GM19467 (cell line): ENCODE measurements at regions not wholly inside any gene's neighbourhood (a gene's known extent, or its start where the extent isn't known, plus 50 kb on each side); places are given as distances from the start of the nearest gene placed in this dataset.

Experiments
- ATAC-seq: cut with Tn5 transposase; IDR thresholded peaks from one replicate; pipeline ENCODE4 v1.9.1; 2021; ENCODE audit warnings: mild to moderate bottlenecking, moderate library complexity; ENCODE audit not compliant: unreplicated experiment

DNA sequence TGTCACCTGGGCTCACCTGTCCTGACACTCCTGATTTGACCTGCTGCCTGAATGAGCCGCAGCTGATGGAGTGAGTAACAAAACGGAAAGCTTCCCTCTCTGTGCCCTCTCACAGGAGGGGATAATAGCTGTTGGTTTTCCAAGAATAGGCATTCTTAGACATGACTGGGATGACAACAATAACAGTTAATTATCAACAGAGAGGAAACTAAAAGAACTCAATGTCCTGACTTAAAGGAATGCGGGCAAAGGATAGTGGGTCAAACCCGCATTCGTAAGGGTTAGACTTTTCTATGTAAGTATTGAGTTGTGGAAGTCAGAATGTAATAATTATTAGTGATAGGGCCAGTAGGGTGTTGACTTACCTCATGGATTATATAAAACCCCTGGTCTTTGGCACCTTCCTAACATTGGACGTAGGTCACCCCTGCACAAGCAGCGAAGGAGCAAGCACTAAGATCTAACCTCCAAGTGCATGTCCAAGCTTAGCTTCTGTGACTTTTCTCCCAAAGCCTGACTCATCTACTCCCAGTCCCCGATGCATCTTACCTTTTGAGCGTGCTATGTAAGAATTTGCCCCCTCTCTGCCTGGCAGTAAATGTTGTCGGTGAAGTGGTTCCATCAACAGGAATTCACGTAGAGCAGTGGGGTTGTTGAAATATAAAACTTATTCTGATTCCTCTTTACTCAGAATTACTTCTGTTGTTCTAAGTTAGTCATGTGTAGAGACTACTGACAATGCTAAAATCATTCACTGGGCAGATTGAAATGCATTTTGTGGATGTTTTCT, 442.3 kb downstream of the FGF9 start:
- no peak for ATAC-seq

DNA sequence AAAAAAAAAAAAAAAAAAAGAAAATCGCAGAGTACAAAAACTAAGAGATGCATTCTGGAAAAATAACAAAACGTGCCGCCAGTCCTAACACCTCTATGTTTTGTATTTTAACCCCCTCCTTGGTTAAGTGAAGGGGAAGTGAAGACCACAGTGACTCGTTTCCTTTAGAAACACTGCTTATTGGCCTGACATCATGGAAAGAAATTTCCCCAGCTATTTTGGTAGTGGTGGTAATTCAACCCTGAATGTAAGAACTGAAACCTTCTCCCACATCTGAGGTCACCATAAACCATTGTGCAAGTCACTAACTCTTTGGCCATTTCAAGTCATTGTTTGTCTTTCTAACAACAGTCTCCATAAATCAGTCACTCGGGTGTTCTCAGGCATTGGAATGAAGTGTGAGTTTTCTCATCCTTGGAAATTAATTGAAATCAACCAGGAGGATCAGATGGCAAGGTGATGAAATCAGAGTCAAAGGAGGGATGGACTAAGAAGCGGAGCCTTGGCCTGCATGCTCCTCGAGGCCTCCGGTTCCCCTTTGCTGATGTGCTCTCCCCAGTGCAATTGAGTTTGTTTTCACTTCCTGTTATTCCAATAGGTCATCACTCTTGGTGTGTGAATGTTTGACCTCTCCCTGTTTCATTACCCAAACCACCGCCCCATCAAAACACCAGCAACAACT, 443.9 kb downstream of the FGF9 start:
- peak; percentile 86 for ATAC-seq

GRCh38 chr13:22118158-22118557, 447.3 kb downstream of the FGF9 start:
- ATAC-seq = no peak

DNA sequence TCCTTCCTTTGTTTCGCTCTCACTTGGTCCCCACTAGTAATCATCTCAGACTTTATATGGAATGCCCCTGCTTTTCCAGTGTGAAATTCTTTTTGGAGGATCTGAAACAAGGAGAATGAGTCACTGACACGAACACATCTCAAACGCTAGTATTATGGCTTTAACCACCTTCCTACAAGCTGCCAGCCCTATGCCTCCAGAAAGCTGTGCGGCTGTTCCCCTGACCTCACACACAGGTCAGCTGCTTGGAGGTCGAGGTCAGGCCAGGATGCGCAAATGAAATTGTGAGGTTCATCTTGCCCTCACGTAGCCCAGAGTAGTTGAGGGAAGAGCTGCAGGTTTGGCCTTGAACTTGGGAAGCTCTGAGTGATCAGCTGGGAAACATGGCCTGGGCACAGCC, 449.8 kb downstream of the FGF9 start:
- ATAC-seq = no peak

DNA sequence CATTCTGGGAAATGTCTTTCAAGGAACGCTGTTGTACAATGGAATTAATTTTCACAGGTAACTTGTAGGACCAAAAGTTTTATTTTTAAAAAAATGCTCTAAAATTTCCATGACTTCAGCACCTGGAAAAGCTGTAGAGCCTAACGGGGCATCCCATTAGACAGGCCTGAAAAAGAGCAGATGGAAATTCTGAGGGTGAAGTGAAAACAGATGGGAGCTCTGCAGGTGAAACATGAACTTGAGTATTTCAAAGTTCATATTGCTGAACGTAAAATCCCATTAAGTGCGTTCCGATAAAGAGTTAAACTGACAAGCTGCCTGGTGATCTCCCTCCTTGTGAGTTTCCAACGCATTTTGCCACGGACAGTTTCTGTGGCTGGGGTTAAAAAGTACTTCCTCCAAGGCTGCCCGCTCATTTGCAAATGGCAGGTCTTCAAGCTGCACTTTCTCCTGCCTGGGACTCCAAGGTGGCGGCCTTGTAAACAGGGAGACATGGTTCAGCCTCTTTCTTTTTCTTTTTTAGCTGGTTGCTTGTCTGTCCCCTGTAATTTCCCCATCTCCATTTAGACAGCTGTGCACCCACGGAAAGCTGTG, 450.4 kb downstream of the FGF9 start:
- ATAC-seq = no peak

GRCh38 chr13:22126433-22127021, 455.7 kb downstream of the FGF9 start:
- peak; percentile 96 for ATAC-seq

DNA sequence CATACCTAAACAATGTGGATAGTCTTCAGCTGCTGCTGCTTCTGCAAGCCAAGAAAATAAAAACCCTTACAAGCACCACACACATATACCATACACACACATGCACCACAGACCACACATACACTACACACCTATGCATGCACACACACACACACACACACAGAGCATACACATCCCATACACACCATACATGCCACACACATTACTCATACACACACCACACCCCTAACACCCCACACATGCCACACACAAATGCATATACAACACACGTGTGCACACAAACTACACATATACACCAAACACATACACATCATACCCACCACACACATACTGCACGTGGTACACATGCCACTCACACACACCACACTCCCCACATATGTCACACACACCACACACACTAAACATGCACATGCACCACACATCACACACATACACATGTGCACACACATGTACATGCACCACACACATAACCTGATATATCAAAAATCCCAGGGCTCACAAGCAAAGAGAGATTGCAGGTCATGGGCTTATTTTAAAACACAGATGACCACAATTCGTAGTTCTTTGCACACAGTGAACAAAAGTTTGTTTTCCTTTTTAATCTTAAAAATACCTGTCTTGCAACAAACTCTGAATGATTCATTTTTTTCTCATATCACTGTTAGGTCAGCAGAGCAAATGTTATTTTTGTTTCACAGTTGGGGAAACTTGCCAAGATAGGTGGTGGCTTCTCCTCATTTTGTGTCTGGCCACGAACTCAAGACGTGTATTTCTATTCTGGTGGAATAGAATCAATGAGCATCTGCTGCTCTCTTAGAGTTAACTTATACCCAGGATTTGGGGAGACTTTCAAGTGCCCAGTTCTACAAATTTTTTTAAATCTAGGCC, 456.6 kb downstream of the FGF9 start:
- ATAC-seq = no peak

GRCh38 chr13:22128441-22129408, 457.9 kb downstream of the FGF9 start:
- no peak for ATAC-seq

DNA sequence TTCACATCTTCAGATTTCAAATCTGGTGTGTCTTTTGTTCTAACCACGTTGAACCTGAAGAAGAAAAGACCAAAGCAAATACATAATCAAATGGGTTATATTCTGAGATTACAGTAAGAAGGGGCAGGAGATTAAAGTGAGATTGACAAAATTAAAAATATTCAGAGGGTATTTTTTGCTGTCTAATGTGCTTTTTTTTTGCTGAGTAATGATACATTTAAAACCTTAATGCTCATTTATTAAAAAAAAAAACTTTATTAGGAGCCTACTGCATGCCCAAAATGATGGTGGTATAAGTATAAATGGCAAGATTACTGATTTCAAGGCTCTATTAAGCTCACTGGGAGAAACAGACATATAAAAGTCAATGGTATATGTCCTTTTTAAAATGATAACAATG, 459.4 kb downstream of the FGF9 start:
- ATAC-seq = no peak

GRCh38 chr13:22134261-22134660, 463.4 kb downstream of the FGF9 start:
- no peak for ATAC-seq

- no peak for ATAC-seq
Observed at GRCh38 chr13:22135446-22135845, 464.6 kb downstream of the FGF9 start.

DNA sequence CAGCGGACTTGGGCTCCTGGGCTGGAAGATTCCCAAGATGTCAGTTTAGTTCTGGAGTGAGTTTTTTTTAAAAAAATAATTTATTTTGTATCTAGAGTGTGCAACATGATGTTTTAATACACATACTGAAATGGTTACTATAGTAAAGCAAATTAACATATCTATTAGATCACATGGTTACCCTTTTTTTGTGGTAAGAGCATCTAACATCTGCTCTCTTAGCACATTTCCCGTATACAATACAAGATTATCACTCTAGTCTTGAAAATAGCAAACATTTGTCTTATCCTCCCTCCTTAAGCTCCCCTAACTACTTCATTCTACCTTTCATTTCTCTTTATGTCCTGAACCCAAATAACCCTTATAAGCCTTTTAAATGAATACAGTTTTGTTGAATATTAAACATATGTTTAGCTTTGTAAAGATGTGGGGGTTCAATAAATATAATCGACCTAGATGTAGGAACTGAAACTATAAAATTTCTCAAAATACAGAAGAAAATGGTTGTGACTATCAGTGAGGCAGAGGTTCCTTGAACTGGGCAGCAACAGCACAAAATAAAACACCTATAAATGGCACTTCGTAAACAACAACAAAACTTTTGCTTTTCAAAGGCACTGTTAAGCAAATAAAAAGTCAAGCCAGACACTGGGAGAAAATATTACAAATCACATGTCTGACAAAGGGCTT, 466.6 kb downstream of the FGF9 start:
- no peak for ATAC-seq

- ATAC-seq = no peak
Observed at GRCh38 chr13:22138947-22139346, 468.1 kb downstream of the FGF9 start.

DNA sequence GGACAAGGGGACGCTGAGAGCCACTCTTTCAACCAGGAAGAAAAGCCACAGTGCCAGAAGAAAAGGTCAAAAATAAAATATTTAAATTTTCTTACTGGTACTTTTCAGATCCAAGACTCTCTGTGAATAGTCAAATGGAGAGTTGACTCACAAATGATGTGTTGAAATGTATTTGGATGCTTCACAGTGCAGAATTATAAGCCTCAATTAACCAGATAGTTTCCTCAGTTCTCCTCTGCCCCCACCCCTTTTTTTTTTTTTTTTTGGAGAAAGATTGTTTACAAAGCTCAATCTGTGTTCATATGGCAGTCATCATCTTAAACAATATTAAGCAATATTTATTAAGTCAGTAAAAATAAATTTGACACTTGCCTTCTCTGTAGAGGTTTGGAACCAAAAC, 470.8 kb downstream of the FGF9 start:
- ATAC-seq = no peak

- ATAC-seq = no peak
Observed at GRCh38 chr13:22143671-22144070, 472.8 kb downstream of the FGF9 start.

- no peak for ATAC-seq
Observed at GRCh38 chr13:22144806-22145205, 473.9 kb downstream of the FGF9 start.

GRCh38 chr13:22148187-22148586, 477.3 kb downstream of the FGF9 start:
- no peak for ATAC-seq

- no peak for ATAC-seq
Observed at GRCh38 chr13:22152751-22153150, 481.9 kb downstream of the FGF9 start.

GRCh38 chr13:22154041-22154440, 483.2 kb downstream of the FGF9 start:
- ATAC-seq = no peak
